Anterior cingulate cortex (tissue), 58 donors: ENCODE measurements at regions not wholly inside any gene's neighbourhood (a gene's known extent, or its start where the extent isn't known, plus 50 kb on each side); places are given as distances from the start of the nearest gene placed in this dataset.

ENCODE experiments used
- DNase-seq, 58 donors: peaks; one replicate each; lab custom pipeline; 2025; lab: John Stamatoyannopoulos, UW

DNA sequence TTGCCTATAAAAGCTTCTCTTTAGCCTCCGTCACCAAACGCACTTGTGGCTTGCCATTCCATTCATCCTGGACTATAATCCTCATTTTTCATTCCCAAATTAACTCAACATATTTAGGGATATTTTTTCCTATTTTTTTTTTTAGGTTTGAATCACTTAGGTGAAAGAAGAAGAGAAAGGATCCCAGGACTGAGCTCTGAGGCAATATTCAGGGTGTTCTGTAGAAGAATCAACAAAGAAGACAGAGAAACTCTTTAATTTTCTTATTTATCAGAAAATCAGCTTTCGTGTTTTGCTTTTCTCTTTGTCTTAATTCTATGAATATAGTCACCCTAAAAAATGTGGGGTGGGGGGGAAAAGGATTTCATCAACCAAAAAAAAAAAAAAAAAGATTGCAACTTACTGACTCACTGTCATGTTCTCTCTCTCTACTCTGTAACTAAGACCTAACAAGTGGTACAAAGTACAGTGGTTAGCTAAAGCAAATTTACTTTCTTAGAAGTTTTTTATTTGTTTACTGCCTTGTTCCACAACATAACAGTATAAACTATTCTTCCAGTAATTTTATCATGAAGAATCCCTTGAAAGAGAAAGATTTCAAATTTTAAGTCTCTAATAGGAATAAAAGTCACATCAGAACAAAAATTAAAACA, 272.0 kb downstream of the DHX15 start:
- no peak for DNase-seq

DNA sequence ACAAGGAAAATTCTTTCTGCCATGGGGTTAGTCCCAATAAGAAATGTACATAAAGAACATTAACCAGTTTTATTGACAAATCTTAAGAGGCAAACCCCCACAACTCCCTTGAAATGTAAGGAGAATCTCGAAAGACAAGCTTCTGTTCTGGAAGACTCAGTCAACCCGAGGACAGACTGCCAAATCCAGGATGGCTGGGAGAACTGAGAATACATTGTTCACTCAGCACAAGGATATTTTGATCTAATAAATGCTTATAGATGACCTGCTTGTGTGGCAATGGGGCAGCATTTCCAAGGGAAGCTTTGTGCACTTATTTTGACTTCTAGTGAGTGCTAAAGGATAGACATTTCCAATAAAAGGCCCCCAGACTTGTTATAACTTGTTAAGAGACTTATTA, 280.4 kb downstream of the DHX15 start:
- peak in 1 of 58 donors; percentile 4 for DNase-seq

DNA sequence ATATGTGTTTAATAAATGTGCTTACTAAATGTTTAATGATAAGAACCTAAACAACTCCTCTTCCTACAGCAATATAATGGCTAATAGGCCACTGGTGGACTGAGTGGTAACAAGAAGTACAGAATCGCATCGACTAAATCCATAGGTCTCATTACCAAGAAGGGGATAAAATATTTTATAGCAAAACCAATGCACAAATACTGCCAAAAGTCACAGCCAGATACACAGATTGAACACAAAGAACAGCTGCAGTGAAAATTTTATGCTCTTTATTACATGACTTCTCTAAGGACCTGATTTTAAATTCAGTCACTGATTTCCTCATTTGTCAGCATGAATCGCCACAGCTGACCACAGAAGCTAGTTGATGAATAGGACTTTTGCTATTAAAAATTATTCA, 285.4 kb downstream of the DHX15 start:
- no peak for DNase-seq

DNA sequence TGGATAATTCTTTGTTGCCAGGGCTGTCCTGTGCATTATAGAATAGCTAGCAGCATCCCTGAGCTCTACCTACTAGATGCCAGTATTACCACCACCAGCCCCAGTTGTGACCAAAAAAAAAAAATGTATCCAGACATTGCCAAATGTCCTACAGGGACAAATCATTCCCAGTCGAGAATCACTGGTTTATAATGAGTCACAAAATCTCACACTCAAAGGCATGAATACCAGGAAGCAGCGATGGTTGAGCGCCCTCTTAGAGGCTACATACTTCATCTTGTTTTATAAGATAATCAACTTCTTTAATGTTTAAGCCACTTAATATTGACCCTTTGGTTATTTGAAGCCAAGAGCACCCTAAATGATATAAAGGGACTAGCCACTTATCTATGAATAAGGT, 297.3 kb downstream of the DHX15 start:
- DNase-seq = no peak

DNA sequence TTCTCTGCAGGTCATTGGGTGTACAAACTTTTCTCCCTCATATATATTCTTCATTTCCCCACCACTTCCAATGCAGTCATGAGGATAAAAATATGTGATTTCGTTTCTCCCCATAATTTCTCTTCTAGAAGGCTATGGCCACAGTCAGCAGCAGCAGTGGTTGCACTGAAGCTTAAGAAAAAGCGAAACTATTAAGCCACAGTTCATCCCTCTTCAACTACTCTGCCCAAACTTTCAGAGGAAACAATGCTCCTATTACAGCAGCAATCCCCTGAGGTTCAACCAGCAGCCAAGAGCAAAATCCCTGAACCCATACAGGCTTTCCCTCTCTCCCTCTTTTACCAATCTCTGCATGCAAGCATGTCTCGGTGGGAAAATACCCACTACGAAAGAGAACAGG, 298.6 kb downstream of the DHX15 start:
- no peak for DNase-seq

DNA sequence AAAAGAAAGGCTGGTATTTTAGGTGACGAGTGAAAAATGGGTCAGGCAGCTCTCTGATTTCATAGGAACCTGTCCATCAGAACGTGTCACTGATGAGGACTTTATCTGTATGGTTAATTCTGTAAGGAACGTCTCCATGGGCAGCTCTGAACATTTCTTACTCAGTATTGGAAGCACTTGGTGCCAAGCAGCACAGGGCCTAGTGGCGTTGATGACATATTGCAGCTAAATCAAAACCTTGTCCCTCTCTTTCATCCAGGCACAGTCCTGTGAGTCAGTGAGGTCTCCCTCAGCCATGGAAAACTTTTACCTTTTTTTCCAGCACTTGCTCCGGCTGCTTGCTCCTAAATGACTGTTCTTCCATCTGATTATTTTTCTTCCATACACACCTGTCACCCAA, 301.9 kb downstream of the DHX15 start:
- DNase-seq = no peak

DNA sequence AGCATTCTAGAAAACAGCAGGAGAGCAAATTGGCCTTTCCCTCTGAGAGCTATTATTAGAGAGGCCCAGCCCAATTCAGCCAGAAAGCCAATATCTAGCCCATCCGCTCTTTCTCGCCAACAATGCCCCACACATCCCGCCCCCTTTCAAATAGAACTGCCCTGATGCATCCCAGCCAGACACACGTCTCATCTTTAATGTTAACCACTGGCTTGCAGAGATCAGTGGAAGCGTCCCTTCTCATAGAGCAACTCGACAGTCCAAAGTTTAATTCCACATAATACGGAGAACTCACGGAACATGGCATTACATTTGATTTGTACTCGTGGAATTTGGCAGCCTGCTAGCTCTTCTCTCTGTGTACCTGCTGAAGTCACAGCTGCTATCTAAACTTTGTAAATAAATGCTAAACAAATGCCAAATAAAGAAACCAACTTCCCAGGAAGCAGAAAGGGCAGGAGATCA, 304.4 kb downstream of the DHX15 start:
- DNase-seq = no peak

DNA sequence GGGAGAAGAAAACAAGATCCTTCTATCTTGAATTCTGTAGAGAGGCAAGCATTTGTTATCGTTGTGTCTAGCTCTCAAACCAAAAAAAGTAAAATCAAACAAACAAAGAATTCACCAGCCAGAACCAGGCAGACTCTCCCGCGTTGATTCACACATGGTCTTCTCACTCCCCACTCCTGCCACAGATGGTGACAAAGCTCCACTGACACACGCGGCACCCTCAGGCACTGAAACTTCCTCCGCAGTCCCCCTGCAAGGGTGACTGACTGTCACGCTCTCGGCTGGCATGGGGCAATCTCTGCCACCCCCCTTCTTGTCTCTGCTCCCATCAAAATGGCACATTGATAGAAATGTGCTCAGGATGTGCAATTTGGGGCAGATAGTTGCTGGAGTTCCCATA, 304.9 kb downstream of the DHX15 start:
- DNase-seq = peak in 6 of 58 donors; percentile 1 to 12 (median 6)

DNA sequence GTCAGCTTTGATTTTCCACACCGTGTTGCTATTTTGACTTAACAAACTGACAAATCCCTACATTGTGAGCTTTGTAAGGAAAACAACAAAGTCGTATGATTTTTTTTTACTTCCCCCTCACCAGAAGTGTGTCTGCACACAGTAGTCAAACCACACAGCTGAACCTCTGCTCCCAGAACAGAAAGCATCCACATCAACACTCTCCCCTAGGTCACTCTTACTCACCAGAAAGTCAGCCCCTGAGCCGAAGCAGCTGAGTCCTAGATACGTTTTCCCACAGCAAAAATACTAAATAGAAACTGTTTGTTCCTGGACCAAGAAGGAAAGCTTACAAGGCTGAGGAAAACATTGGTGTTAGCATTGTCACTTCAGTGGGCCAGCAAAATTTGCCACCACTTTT, 305.7 kb downstream of the DHX15 start:
- DNase-seq = no peak

DNA sequence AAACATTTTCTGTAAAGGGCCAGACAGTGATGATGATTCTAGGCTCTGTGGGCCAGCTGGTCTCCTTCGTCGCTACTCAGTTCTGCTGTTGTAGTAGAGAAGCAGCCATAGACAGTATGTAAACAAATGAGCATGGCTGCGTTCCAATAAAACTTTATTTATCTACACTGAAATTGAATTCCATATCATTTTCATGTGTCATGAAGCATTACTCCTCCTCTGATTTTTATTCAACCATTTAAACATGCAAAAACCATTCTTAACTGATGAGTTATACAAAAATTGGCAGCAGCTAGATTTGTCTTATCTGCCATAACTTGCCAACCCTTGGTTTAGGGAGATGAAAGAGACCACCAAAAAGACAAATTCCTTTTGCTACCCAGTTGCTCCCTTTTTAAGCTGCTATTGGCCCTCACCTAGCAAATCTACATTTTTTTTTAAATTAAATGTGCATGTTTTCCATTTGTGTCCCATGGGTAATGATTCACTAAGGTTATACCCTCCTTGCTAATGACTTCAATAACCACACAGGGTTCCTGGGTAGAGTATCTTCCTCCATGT, 309.9 kb downstream of the DHX15 start:
- DNase-seq = no peak

DNA sequence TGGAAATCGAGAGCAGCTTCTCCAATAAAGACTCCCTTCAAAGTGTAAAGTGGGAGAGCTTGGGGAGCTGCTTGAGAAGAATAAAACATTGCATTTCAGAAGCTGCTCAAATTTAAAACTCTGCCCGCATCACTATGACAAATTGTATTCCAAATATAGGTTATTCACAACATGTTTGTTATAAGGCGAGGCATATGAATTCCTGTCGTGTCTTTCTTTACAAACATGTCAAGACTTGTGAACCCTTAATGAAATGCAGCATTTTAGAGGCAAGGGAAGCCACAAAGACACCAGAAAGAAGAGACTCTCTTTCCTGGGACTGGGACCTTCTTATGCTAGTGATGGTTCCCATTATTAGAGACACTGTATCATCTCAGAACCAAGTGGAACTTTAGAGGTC, 311.2 kb downstream of the DHX15 start:
- DNase-seq = no peak

DNA sequence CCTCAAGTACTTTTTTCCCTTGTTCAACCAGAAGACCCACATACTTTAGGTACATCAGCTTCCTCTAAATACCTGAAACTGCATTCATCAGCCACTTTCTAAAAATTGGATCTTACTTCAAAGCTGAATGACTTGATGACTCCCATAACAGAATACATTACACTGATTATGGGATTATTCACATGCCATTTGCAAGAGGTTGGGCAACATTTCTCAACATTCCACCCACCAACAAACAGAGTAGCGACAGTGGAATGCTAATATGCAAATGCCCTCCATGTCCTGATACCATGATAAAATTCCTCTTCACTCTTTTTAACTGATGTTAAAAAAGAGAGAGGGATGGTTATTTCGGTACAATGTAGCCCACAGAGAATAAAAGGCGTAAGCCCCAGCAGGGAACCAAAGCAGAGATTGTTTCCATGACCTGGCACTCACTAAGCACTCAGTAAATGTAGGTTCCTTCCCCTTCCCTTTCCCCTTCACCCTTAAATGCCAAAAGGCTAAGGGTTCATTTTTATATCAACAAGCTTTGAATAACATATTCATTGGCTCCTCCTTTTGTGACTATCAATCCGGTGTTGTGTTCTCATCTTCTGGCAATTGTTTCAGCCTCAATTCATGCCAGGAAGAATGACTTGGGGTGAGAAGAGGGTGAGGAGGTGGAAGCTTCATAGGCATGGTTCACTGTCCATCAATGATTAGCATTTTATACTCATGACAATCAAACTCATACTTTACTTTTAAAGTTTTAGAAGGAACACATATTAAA, 317.2 kb downstream of the DHX15 start:
- DNase-seq = no peak

DNA sequence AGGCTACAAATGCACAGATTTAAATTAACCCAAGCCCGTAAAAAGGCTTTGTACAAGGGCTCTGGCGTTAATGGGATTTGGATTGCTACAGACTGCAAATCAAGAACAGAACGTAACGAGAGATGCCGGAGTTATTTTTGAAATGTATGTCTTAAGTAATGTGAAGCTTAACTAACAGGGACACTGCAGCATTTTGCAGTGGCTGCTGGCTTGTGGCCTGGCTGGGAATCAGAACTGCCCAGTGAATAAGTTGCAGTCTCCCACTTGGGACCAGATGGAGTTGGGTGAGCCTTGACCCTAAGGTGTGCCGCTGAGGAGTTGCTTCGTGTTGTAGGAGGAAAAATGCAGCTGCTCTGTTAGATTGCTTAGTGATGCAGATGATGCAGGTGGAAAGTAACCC, 318.4 kb downstream of the DHX15 start:
- no peak for DNase-seq

DNA sequence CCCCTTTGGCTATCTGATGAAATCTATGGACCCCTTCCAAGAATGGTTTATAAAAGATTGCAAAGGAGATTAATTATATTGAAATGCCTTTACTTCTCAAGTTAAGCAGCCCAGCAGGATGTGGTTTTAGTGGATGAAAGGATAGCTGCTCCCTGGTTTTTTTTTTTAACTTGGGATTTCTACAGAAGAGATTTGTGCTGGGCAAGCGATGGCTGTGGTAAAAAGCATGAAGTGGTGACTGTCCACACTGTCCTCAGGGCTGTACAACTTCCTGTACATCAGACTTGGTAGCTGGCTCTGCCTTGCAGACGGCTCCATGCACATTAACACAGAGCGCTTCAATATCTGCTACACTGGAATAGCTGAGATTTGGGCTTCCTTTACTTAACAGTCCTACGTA, 321.7 kb downstream of the DHX15 start:
- no peak for DNase-seq

DNA sequence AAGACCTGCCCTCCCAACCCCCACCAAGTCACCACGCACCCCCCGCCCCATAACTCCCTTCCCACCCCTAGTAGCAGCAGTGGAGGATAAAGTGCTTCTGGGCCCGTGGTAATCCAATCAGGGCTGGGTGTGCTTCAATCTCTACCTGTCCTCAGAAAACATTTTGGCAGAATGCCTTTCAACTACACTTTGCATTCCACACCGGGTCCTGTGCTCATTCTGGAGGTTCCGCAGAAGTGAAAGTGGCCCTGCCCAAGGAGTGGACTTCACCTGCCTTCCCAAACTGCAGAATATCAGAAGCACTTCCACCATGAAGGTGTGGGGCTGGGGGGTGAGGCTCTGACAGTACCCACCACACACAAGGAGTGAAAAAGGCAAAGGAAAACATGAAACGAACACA, 322.3 kb downstream of the DHX15 start:
- no peak for DNase-seq

DNA sequence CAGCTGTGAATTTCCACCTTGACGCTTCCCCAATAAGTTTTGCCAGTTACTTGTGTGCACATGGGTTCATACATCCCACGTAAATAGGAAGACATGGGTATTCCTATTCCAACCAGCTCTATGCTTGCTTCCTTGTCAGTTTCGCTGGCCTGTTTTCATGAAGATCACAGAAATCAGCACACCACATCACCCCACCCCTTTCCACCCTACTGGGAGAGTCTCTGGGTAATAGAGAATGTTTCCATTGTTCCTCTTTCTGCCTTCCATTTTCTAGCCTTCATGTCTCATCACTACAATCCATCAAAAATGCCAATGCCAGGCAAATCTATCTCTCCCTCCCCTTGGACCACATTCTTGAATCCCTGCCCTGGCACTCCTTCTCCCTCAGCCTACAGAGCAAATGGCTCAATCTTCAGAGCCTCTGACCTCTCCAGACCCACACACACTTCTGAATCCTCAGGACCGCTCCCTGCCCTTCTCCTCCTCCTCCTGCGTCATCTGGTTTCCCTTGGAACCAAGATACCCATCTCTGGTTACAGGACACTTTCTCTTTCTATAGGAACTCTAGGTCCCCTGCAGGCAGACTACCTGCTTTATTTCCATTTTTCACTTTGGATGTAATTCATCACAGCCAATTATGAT, 323.3 kb downstream of the DHX15 start:
- DNase-seq = peak in 1 of 58 donors; percentile 8

DNA sequence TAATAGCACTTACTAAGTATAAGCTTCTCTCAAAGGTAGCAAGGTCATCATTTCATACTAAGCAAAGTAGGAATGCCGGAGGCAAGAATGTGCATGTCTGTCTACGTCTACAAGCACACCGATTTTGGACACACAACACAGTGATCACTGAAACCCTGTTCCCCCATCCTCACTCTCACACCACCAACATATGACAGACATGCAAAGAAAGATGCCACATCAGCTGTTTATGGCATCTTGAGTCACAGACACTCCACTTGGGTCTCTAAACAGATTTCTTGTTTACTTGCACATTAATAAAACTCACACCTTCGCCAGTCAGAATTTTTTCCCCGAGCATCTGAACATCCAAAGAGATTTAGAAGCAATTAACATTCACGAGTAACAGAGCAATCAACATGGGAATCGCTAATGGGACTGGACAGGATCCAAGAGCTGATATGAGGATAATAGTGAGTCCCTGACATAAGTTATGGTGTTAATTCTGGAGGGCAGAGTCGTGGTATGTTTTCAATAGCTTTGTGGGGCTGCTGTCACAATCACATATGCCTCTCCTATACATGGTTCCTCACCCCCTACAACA, 324.1 kb downstream of the DHX15 start:
- no peak for DNase-seq

DNA sequence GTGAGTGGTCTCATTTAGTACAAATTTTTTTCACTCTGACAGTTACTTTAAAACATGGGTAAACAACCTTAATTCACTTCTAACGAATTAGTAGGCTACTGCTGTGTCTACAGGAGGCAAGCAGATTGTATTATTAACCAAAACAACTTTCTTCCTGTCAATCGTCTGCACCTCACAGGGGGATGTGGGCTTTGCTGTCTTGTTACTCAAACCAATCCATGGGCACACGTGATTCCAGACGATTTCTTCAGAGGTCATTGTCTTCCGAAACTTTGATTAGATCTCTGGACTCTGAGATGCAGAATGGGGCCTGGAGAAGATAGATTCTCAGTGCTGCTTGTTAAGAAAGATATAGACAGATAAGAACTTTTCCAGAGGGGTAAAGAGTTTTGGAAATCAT, 327.8 kb downstream of the DHX15 start:
- DNase-seq = no peak

DNA sequence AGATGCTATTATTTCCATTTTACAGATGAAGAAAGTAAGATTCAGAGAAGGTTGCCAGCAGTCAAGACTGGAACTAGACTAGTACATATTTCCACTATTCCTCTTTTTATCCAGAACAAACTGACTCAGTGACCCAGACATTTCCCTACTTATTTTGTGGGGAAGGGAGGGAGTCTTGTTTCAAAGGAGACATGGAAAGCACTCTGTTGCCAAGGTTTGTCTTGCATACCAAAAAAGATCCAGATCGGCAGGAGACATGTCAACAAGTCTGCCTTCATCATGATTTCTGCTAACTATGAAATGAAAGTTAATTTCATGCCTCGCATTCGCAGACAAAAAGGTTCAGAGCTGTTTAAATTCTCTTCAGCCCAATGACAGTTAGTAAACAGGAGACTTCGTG, 328.3 kb downstream of the DHX15 start:
- DNase-seq = no peak

DNA sequence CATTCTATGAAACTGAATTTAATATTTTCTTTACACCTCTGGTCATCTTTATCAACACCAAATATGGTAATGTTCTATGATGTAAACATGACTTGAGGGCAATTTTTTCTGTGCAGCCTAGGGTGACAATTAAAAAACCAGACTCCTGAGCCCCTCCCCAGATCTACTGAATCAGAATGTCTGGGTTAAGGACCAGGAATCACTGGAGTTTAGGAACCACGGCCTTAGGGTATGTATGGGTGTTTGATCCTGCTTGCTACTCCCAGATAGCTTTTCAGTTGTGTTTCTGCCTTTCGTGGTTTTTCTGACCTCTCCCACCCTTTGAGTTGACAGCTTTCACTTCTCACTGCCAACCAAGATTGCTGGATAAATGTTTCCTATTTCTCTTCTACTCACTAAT, 332.2 kb downstream of the DHX15 start:
- no peak for DNase-seq

DNA sequence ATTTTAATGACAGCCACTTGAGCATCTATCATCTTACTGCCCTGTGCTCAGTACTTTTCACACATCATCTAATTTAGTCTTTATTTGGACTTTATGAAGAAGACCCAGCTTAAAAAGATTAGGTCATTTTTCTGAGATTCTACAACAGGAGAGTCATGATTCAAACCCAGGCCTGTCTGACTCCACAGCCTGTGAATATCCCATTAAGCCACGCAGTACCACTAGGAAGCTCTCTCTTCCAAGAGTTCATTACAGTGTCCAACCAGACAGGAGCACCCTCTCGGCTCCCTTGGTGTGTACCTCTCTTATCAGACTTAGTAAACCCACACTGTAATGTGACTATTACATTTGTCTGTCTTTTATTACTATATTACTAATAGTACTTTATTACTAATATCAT, 332.8 kb downstream of the DHX15 start:
- DNase-seq = no peak
